ENCODE measurements at regions not wholly inside any gene's neighbourhood (a gene's known extent, or its start where the extent isn't known, plus 50 kb on each side); places are given as distances from the start of the nearest gene placed in this dataset.
A peak's percentile ranks its signal among the peaks of the same experiment; 100 is the strongest.

GRCh38 chr1:118252624-118253023 is 67.6 kb upstream of the SPAG17 start:
- 65% methylated on average over 2 of the region's 3 CpGs for whole genome bisulfite sequencing (ENCODE audit: insufficient coverage, low coverage, low lambda C conversion rate, missing lambda C conversion rate)

GRCh38 chr1:118250232-118250631 is 65.2 kb upstream of the SPAG17 start:
- ATAC-seq (no peak), DNase-seq (no peak)
- no peaks in the 10 kb centered on the region for H3K9me3 ChIP-seq
- no peak overlapping the region for H3K4me3 ChIP-seq
- no peaks in the 10 kb centered on the region for H3K27me3 ChIP-seq
- 17% methylated on average over 3 of the region's 3 CpGs for WGBS (ENCODE audit: insufficient coverage, low coverage, low lambda C conversion rate, missing lambda C conversion rate)
- no peak for TF ChIP-seq CTCF (IDR thresholded peaks at IDR 0.05)
- no peak for TF ChIP-seq POLR2A (IDR thresholded peaks at IDR 0.05)
- no peak overlapping the region for H3K27ac ChIP-seq
- no peaks in the 10 kb centered on the region for H3K36me3 ChIP-seq
- intact Hi-C loops (cut with DNase I), result no loop called here
- H3K4me1 ChIP-seq, result no peaks in the 10 kb centered on the region

More at GRCh38 chr1:118252624-118253023, 67.6 kb upstream of the SPAG17 start:
- Histone ChIP-seq H3K9me3 (no peaks in the 10 kb centered on the region), H3K27me3 (no peaks in the 10 kb centered on the region), H3K4me3 (no peak overlapping the region), H3K27ac (no peak overlapping the region), H3K36me3 (no peaks in the 10 kb centered on the region), H3K4me1 (no peaks in the 10 kb centered on the region)
- intact Hi-C loops (cut with DNase I), result no loop called here
- DNase-seq, result no peak
- ATAC-seq, result no peak
- TF ChIP-seq CTCF (IDR thresholded peaks at IDR 0.05), result no peak
- no peak for TF ChIP-seq POLR2A (IDR thresholded peaks at IDR 0.05)

GRCh38 chr1:118249641-118250040 is 64.6 kb upstream of the SPAG17 start:
- TF ChIP-seq POLR2A (IDR thresholded peaks at IDR 0.05), result no peak
- TF ChIP-seq CTCF (IDR thresholded peaks at IDR 0.05), result no peak
- no peak for ATAC-seq
- Histone ChIP-seq H3K27me3 (no peaks in the 10 kb centered on the region), H3K4me1 (no peaks in the 10 kb centered on the region), H3K27ac (no peak overlapping the region), H3K9me3 (no peaks in the 10 kb centered on the region), H3K4me3 (no peak overlapping the region), H3K36me3 (no peaks in the 10 kb centered on the region)
- intact Hi-C loops (cut with DNase I), result no loop called here
- WGBS (ENCODE audit: insufficient coverage, low coverage, low lambda C conversion rate, missing lambda C conversion rate), result 63% methylated on average over 4 of the region's 6 CpGs
- DNase-seq, result no peak

- TF ChIP-seq CTCF (IDR thresholded peaks at IDR 0.05), result peak in 3 of 4 donors; percentile 15 to 40 (median 27)
- TF ChIP-seq POLR2A (IDR thresholded peaks at IDR 0.05), result no peak
- Histone ChIP-seq H3K4me1 (no peaks in the 10 kb centered on the region), H3K27me3 (no peaks in the 10 kb centered on the region), H3K4me3 (no peak overlapping the region), H3K36me3 (no peaks in the 10 kb centered on the region), H3K27ac (no peak overlapping the region), H3K9me3 (no peaks in the 10 kb centered on the region)
- no peak for DNase-seq
- WGBS (ENCODE audit: insufficient coverage, low coverage, low lambda C conversion rate, missing lambda C conversion rate), result 49% methylated on average over 3 of the region's 3 CpGs
- intact Hi-C loops (cut with DNase I), result no loop called here
- ATAC-seq, result peak in 3 of 4 donors; percentile 50 to 61 (median 58)
These were observed 62.6 kb upstream of the SPAG17 start for GRCh38 chr1:118247593-118247992.

- no peaks in the 10 kb centered on the region for H3K36me3 ChIP-seq
- no peaks in the 10 kb centered on the region for H3K27me3 ChIP-seq
- H3K27ac ChIP-seq, result no peak overlapping the region
- no peak for TF ChIP-seq CTCF (IDR thresholded peaks at IDR 0.05)
- no peak for TF ChIP-seq POLR2A (IDR thresholded peaks at IDR 0.05)
- intact Hi-C loops (cut with DNase I), result no loop called here
- ATAC-seq (no peak), DNase-seq (no peak)
- no peaks in the 10 kb centered on the region for H3K4me1 ChIP-seq
- H3K4me3 ChIP-seq, result no peak overlapping the region
- no peaks in the 10 kb centered on the region for H3K9me3 ChIP-seq
These were observed 61.6 kb upstream of the SPAG17 start for GRCh38 chr1:118246646-118247045.
